DMS53 treated with DMSO at 0.1 percent for 48 hours (cell line): ENCODE measurements at regions not wholly inside any gene's neighbourhood (a gene's known extent, or its start where the extent isn't known, plus 50 kb on each side); places are given as distances from the start of the nearest gene placed in this dataset.
"Not testable (repeated sequence)": the region's sequence is repeated elsewhere in the genome, so short reads cannot be mapped to it uniquely, and the experiment has no call there.

Experiments
- DNase-seq: peaks from one replicate; lab custom pipeline; 2025; ENCODE audit not compliant: unreplicated experiment; lab: John Stamatoyannopoulos, UW

DNA sequence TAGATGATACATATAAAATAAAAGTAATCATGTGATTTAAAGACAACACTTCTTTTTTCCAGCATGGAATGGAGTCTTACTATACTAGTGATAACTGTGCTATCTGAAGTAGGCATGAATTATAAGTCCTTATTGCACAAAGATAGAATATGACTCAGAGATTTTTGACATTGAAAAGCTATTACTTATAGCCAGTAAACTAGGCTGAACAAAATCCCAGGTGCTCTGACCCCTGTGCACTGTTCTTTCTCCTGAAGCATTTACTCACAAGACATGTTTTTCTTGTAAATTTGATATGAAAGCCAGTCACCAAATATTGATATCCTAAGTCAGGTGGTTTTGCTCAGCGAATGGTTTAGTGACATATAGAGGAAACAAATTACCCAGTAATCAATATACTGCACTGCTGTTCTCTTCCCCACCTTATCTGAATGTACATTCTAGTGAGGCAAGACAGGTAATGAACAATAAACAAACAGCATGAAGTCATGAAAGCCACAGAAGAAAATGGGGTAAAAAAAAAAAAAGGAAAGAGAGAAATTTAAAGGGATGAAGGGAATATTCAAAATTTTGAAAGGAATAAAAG, 1567.0 kb upstream of the SPRY2 start:
- DNase-seq, result no peak

DNA sequence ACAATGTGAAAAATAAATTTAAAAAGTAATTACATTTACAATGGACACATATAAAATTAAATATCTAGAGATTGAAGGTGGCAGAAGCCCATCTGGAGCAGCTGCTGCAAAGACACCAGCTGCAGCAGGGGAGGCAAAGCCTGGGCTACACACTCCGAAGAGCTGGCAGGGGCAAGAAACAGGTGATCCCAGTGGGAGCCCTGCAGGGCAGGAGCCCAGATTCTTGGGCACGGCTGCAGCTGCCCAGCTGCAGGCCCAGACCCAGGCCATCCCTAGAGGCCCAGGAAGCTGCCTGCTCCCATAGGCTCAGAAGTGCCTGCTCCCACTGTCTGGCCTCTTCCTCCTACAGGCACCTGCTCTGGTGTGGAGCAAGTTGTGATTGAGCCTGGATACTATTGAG, 1547.9 kb upstream of the SPRY2 start:
- no peak for DNase-seq

DNA sequence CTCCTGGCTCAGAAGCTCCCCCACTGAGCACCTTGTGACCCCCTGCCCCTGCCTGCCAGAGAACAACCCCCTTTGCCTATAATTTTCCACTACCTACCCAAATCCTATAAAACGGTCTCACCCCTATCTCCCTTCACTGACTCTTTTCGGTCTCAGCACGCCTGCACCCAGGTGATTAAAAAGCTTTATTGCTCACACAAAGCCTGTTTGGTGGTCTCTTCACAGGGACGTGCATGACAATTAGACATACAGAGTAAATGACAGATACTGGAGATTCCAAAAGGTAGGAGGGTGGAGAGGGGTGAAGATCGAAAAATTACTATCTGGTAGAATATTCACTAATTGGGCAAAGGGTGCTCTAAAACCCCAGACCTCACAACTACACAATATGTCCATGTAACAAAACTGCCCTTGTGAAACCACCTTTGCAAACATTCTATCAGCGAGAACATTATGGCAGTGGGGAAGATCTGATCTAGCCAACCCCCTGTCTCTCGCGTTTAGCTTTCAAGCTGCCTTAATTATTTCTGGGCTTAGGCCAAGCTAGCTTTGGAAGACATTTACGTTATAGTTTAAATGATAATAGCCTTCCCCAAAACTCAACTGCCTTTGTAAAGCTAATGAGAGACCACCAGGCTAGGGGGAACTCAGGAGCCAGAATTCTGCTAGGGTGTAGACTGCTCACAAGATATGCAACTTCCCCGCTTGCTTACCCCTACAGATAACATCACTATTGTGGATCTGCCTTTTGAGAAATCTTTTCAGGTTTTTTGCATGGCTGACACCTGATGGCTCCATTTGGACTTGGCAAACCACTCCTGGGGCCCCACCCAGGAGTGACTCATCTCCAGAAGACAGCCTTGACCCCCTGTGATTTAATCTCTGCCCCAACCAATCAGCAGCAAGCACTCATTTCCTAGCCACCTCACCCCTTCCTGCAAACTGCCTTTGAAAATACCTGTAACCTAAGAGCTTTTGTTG, 1534.0 kb upstream of the SPRY2 start:
- no peak for DNase-seq

DNA sequence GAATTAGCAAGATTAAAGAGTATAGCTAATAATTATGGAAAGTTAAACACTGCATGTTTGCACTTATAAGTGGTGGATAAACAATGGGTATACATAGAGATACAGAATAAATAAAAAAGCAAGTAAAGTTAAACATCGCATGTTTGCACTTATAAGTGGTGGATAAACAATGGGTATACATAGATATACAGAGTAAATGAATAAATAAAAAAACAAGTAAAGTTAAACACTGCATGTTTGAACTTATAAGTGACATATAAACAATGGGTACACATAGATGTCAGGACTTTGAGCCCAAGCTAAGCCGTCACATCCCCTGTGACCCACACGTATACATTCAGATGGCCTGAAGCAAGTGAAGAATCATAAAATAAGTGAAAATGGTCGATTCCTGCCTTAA, 1533.3 kb upstream of the SPRY2 start:
- DNase-seq, result peak; percentile 54

DNA sequence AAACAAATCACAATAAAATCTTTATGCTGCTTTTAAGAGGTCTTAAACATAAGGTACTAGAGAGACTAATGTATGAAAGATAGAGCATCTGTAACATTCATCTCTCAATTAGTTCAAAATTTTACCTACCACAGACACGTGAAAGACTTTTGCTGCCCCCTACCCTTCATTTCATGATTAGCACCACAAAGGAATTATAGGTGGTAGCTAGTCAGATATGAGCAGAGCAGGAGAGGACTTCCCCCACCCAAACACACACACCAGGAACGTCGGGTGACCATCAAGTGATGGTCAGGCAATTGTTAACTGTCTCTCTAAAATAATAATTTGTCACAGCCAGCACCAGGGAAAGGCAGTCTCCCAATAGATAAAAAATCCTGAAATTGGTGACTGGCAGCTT, 1531.7 kb upstream of the SPRY2 start:
- DNase-seq, result peak; percentile 4

DNA sequence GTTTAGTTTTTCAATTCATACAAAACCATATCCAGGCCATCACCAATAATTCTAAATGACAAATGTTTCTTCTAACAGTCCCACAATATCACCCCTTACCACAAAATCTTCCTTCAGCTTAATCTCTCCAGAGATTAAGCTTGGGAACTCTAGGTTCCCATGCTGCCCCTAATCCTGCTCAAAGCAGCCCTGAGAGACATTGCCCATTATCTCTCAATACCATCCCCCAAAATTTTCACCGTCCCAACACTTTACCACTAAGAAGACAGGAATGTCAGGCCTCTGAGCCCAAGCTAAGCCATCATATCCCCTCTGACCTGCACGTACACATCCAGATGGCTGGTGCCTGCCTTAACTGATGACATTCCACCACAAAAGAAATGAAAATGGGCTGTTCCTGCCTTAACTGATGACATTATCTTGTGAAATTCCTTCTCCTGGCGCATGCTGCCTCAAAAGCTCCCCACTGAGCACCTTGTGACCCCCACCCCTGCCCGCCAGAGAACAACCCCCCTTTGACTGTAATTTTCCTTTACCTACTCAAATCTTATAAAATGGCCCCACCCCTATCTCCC, 1530.9 kb upstream of the SPRY2 start:
- DNase-seq, result not testable (repeated sequence)

DNA sequence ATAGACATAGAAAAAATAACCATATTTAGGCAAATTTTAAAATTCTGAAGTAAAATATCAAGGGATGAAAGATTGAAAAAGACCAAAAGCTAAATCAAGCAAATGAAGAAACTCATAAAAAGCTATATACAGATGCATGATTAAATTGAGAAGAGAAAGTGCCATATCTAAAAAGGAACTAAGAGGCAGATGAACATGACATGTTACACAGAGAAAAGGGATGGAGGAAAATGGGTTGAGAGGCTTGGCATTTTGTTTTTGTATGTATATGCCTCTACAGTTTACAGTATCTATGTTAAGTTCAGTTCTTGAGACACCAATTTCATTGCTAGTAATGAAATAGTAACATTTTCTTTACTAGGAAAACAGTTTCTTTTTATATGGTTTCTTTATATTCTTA, 1507.4 kb upstream of the SPRY2 start:
- DNase-seq, result no peak

DNA sequence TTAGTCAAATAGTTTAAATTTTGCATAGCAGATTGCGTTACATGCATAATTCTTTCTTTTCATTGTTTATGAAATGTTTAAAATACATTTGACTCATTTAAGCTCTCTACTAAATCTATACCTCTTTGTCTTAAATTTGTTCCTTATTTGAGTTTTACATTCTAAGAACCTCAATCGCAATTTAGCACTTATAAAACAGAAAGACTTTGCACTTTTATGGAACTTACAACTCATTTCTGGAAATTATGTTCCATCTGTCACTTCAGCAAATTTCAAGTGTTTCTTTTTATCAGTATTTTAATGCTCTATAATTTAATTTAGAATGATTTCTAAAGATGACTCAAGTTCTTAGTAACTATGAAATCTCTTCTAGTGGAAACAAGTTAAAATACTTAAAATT, 1505.8 kb upstream of the SPRY2 start:
- DNase-seq, result no peak

DNA sequence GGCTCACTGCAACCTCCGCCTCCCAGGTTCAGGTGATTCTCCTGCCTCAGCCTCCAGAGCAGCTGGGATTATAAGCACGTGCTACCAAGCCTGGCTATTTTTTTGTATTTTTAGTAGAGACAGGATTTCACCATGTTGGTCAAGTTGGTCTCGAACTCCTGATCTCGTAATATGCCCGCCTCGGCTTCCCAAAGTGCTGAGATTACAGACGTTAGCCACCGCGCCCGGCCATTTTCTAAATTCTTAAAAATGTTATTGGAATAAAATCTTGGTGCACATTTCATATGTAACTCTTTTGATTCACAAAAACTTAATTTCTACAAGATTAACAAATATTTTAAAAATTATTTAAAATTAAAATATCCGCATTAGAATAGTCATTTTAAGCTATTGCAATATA, 1480.3 kb upstream of the SPRY2 start:
- no peak for DNase-seq

DNA sequence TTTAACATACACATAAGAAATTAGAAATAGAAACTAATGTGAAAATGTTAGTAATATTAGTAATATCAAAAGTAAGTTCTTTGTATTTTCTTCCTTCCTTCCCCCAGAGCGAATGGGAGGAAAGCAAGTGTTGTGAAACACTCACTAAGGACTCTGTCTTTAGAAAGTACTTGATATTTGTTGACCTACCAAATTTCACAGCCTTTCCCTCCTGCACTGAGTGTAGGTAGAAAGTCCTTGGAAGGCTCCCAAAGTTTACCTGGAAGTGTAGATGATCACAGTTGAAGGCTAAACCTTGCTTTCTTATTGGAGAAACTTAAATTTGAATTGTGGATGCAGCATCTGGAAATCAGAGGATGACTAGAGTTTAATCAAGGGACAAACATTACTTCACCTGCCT, 1459.5 kb upstream of the SPRY2 start:
- no peak for DNase-seq

DNA sequence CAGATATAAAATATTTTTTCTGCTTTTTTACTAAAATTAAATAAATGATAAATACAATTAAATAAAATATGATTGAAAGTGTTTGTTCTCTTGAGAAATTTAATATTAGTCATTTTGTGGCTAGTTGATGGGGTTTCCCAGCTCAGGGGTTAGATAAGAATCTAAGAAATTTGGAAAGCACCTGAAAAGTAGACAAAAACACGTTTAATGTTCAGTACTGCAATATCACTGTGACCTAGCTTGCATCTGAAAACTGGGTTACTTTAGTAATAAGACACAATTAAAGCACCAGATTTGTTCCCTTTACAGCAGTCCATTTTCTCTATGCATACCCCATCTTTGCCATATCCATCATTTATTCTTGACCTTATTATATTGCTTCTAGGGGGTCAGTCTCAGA, 1454.8 kb upstream of the SPRY2 start:
- no peak for DNase-seq

DNA sequence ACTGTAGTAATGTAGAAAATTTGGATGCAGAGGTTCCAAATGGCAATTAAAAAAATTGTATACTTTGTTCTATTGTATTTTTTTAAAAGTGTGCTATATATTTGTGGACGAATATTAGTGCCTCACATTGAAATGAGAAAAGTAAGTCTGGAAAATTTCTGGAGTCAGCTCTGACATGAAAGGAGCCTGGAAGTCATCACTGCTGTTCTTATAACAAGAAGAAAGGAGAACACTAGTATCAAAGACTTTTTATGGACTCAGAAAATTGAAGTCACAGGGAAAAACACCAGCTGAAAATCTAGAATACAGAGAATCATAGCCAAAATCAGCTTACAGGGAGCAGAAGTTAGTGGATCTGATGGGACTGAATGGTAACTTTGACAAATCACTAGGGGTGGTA, 1450.7 kb upstream of the SPRY2 start:
- no peak for DNase-seq

DNA sequence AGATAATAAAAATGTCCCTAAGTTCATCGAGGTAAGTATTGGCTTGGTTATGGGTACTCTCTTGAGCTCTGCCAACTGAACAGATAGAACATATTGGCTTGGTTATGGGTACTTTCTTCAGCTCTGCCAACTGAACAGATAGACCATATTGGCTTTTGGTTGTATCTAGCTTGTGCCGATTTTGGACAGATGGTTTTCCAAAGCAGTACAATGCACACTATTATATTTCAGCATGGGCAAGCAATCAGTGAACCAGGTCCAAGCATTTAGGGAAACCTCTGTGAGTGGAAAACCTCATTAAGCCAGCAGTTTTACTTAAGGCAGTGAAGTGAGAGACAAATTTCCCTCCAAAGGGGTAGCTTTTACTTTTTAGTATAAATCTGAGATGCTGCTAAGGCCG, 1440.5 kb upstream of the SPRY2 start:
- DNase-seq, result no peak

DNA sequence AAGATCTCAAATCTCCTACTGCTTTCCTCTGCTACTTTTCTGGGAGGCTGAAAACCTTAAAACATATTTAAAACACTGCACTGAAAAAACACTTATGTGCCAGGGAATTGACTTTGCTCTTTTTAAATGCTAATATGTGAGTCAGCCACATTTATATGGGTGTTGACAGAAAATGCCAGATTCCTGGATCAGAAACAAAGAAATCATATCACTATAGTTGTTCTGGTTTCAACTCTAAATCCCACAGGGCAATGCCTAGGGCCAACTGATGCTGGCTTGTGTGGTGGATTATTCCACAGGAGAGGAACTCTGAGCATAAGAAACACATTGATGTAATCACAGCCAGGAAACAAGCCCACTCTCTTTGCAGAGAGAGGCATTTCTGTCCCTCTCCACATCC, 1439.0 kb upstream of the SPRY2 start:
- no peak for DNase-seq

DNA sequence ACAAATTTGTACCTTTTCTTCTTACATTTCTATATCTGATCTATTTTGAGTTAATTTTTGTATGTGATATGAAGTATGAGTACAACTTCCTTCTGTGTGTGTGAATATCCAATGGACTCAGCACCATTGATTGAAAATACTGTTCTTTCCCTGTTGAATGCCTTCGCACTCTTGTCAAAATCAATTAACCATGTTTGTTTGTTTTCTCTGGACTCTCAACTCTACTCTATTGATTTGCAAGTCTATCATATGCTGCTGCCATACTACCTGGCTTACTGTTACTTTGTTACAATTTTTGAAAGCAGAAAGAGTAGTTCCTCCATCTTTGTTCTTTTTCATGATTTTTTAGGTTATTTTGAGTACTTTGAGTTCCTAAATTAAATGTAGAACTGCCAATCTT, 1437.4 kb upstream of the SPRY2 start:
- DNase-seq, result no peak

DNA sequence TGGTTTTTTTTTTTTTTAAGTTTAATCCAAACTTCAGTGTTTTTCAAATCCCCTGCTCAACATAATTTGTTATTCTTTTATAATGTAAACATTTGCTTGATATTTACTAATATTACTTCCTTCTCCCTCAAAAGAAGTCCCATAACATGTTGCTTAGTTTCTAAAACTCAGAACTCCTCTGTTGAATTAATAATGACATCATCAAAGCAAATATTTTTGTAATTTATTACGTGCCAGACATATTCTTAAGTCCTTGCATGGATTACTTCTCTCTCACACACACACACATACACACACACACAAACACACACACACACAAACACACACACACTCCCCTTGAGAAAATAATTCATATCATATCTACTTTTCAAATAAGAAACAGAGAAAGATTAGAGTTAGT, 1432.3 kb upstream of the SPRY2 start:
- no peak for DNase-seq

DNA sequence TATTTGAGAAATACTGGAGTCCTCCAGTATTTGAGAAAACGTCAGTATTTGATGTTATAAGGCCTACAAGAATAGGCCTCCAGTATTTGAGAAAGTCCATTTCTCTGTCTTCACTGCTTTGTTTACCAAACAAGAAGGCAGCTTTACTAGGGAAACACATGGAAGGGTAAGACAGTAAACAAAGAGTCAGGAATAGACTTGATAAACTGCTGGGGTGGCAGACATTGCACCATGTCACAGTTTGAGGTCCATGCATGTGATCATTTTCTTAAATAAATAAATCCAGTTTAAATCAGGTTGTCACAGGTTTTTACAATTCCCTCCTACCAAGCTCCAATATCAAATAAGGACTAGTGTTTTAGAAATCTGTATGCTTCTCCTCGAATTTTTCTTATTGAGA, 1431.0 kb upstream of the SPRY2 start:
- DNase-seq, result no peak

DNA sequence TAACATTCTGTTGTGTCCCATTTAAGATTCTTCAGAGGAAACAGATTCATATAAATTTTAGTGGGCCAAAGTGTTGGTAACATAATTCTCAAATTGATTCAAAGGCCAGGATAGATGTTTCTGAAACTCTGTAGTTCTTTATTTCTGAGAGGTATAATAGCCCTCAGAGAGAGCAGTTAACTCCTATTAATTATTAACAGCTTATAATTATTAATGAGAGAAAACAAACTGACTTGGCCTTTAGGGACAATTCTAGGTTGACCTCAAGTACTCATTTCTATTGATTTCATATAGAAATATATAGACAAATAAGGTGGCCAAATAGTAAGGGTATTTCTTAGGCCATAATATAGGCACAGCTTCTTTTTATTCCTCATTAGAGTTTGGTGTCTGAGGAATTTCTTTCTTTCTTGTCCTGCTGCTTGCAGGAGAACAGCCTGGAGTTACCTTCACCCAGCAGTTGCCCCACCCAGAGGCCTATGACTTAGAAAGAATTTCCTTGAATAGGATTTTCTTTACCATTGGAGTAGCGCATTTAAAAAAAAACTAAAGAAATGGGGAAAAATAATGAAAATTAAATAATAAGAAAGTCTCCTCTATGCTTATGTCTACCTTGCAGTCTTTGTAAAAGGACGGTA, 1430.1 kb upstream of the SPRY2 start:
- DNase-seq, result no peak

DNA sequence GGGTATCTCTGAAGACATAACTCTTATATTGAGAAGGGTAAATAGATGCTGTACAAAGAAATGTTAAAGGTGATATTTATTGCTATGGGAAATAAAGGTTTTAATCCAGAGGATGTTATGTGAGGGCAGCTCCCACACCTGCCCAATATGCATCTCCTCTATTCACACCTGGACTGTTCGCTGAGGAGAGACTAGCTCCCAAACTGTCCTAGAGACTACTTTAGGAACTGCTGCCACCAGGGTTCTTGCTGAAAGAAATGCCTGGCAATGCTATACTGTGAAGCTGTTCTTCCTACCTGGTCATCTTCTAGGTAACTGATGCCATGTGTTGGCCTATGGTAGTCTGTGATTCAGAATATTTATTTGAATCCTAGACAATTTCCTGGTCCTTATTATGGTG, 1421.5 kb upstream of the SPRY2 start:
- DNase-seq, result no peak

DNA sequence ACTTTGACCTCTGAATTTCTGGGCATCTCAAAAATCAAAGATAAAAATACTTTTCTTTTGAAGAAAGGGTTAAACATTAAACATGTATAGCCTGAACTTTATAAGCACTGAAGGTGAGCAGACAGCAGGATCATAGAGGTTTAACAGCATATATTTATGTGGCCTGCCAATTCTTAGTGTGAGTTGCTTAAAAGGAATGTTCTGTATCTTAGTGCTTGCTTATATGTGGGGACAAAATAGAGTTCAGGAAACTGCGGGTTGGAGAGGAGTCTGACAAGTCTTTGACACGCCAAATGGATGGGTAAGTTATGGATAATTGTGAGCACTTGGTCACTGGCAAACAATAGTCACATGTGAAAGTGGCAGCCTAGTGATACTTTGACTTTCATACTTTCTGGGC, 1419.4 kb upstream of the SPRY2 start:
- DNase-seq, result no peak

DNA sequence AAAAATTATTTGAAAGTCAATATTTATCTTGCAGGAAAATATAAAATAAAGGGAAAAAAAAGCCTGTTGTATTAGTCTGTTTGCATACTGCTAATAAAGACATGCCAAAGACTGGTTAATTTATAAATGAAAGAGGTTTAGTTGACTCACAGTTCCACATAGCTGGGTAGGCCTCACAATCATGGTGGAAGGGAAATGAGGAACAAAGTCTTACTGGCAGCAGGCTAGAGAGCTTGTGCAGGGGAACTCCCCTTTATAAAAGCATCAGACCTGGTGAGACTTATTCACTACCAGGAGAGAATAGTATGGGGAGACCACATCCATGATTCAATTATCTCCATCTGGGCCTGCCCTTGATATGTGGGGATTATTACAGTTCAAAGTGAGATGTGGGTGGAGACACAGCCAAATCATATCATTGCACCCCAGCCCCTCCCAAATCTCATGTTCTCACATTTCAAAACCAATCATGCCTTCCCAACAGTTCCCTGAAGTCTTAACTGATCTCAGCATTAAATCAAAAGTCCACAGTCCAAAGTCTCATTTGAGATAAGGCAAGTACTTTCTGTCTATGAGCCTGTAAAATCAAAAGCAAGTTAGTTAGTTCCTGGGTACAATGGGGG, 1416.5 kb upstream of the SPRY2 start:
- no peak for DNase-seq
